GM19239 (cell line): ENCODE measurements at regions not wholly inside any gene's neighbourhood (a gene's known extent, or its start where the extent isn't known, plus 50 kb on each side); places are given as distances from the start of the nearest gene placed in this dataset.

Experiments
- DNase-seq: peaks from one replicate; pipeline ENCODE4 v3.0.0; 2011; ENCODE audit warnings: low spot score; ENCODE audit not compliant: insufficient read length
- FAIRE-seq: peaks from 2 replicates; lab custom pipeline; 2011; peaks lifted over from hg19 to GRCh38; lab: Jason Lieb, UNC

GRCh38 chr3:81439108-81439507 lies 322.3 kb downstream of the GBE1 start:
- FAIRE-seq (no peak), DNase-seq (no peak)

- DNase-seq: no peak
- no peak for FAIRE-seq
These were observed 323.8 kb downstream of the GBE1 start for GRCh38 chr3:81437683-81438082.

- no peak for FAIRE-seq
- DNase-seq: no peak
These were observed 325.3 kb downstream of the GBE1 start for GRCh38 chr3:81436182-81436581.

GRCh38 chr3:81435050-81435449 lies 326.4 kb downstream of the GBE1 start:
- FAIRE-seq: no peak
- DNase-seq: no peak

- no peak for DNase-seq
- FAIRE-seq: no peak
These were observed 327.3 kb downstream of the GBE1 start for GRCh38 chr3:81434161-81434560.

GRCh38 chr3:81433675-81434074 lies 327.8 kb downstream of the GBE1 start:
- FAIRE-seq (no peak), DNase-seq (no peak)

- DNase-seq (no peak), FAIRE-seq (no peak)
These were observed 329.0 kb downstream of the GBE1 start for GRCh38 chr3:81432456-81432855.

- DNase-seq (no peak), FAIRE-seq (no peak)
These were observed 334.4 kb downstream of the GBE1 start for GRCh38 chr3:81426826-81427577.

GRCh38 chr3:81425198-81425868 lies 336.1 kb downstream of the GBE1 start:
- FAIRE-seq (no peak), DNase-seq (no peak)

GRCh38 chr3:81419228-81419627 lies 342.2 kb downstream of the GBE1 start:
- DNase-seq: no peak
- FAIRE-seq: no peak

- no peak for FAIRE-seq
These were observed 344.6 kb downstream of the GBE1 start for GRCh38 chr3:81416812-81417211.

GRCh38 chr3:81406318-81406717 lies 355.1 kb downstream of the GBE1 start:
- DNase-seq (no peak), FAIRE-seq (no peak)

More at GRCh38 chr3:81416812-81417211, 344.6 kb downstream of the GBE1 start:
- DNase-seq: no peak

GRCh38 chr3:81395739-81396513 lies 365.5 kb downstream of the GBE1 start:
- DNase-seq (no peak), FAIRE-seq (no peak)

- DNase-seq: no peak
- no peak for FAIRE-seq
These were observed 366.6 kb downstream of the GBE1 start for GRCh38 chr3:81394651-81395524.

GRCh38 chr3:81393251-81393650 lies 368.2 kb downstream of the GBE1 start:
- FAIRE-seq (no peak), DNase-seq (no peak)

GRCh38 chr3:81390796-81391195 lies 370.6 kb downstream of the GBE1 start:
- FAIRE-seq: no peak
- DNase-seq: no peak

GRCh38 chr3:81388191-81388590 lies 373.3 kb downstream of the GBE1 start:
- DNase-seq (no peak), FAIRE-seq (no peak)

GRCh38 chr3:81382470-81382869 lies 379.0 kb downstream of the GBE1 start:
- DNase-seq (no peak), FAIRE-seq (no peak)

- DNase-seq: no peak
- FAIRE-seq: no peak
These were observed 381.2 kb downstream of the GBE1 start for GRCh38 chr3:81380234-81380633.
